Mammary epithelial cell (primary cell): ENCODE measurements at regions not wholly inside any gene's neighbourhood (a gene's known extent, or its start where the extent isn't known, plus 50 kb on each side); places are given as distances from the start of the nearest gene placed in this dataset.

ENCODE experiments used
- CTCF ChIP-seq, 2 donors: IDR thresholded peaks in 1 of 2; conservative IDR thresholded peaks in 1 of 2; 2 replicates each; pipeline ENCODE4 v1.5.1; 2011 to 2012; ENCODE audit warnings: inconsistent platforms in 2 of 2, low read length in 2 of 2, mild to moderate bottlenecking in 2 of 2, control low read depth in 1 of 2, low read depth in 1 of 2; ENCODE audit not compliant: insufficient read depth in 1 of 2; ENCODE audit errors: extremely low read depth in 1 of 2
- EZH2 ChIP-seq: IDR thresholded peaks from 2 replicates; pipeline ENCODE4 v1.6.1; 2012; ENCODE audit warnings: low read length, inconsistent platforms, borderline replicate concordance

- TF ChIP-seq CTCF (conservative IDR thresholded peaks at IDR 0.05 in 1 of 2, IDR thresholded peaks at IDR 0.05 in 1 of 2; ENCODE audit: extremely low read depth in 1 of 2, insufficient read depth in 1 of 2, low read depth in 1 of 2, low read length in 2 of 2) (no peak), EZH2 (no peak)
These were observed 481.0 kb downstream of the SOX6 start for GRCh38 chr11:15875393-15875792.
